H1 (cell line): ENCODE measurements at regions not wholly inside any gene's neighbourhood (a gene's known extent, or its start where the extent isn't known, plus 50 kb on each side); places are given as distances from the start of the nearest gene placed in this dataset.

Experiments used
- BRCA1 ChIP-seq: IDR thresholded peaks from 2 replicates; pipeline ENCODE4 v1.6.1; 2012; ENCODE audit warnings: low read depth, low read length, improper control_type of control experiment
- CEBPB ChIP-seq: IDR thresholded peaks from 2 replicates; pipeline ENCODE4 v1.6.1; 2012; ENCODE audit warnings: low read depth, low read length
- EP300 ChIP-seq, 2 experiments: IDR thresholded peaks; 1 replicate in 1 of 2; 2 replicates in 1 of 2; pipeline ENCODE4 v1.6.1; 2011 to 2012; ENCODE audit warnings: low read depth in 2 of 2, low read length in 2 of 2, mild to moderate bottlenecking in 2 of 2, borderline replicate concordance in 1 of 2, inconsistent platforms in 1 of 2, moderate library complexity in 1 of 2
- JUN ChIP-seq: IDR thresholded peaks from 2 replicates; pipeline ENCODE4 v1.6.1; 2011; ENCODE audit warnings: low read depth, mild to moderate bottlenecking, improper control_type of control experiment, low read length
- JUND ChIP-seq: IDR thresholded peaks from 2 replicates; pipeline ENCODE4 v1.6.1; 2011; ENCODE audit warnings: mild to moderate bottlenecking, improper control_type of control experiment, low read length
- NRF1 ChIP-seq: IDR thresholded peaks from 2 replicates; pipeline ENCODE4 v1.6.1; 2011; ENCODE audit warnings: mild to moderate bottlenecking, low read depth, low read length, improper control_type of control experiment
- RXRA ChIP-seq: IDR thresholded peaks from 2 replicates; pipeline ENCODE4 v1.6.1; 2011; ENCODE audit warnings: low read depth, mild to moderate bottlenecking, low read length, moderate library complexity; ENCODE audit not compliant: insufficient read depth
- TF ChIP-seq, protein P1 (sequence below): fragments of 300-600 bp; sonication (generic); IDR thresholded peaks from 2 replicates; pipeline ENCODE4 v1.7.1; 2012; ENCODE audit warnings: low read length, moderate library complexity, mild to moderate bottlenecking, inconsistent platforms; ENCODE audit not compliant: insufficient replicate concordance

DNA sequence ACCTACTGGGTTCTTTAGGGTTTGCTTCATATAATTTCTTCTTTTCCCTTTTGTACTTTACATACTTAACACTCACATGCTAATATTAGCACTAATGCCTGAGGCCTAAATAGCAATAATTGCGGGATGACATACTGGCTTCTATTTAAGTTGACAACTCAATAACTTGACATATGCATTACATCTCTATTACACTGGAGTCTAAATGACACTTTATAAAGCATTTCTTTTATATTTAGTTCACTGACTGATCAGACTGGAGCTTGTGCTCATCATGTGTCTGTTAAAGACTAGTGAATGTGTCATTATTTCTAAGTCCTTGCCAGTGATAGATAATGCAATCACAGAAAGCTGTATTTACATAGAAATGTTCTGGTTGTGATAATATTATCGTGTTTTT, 472.1 kb upstream of the SEMA3A start (continued):
- TF ChIP-seq, protein P1, sequence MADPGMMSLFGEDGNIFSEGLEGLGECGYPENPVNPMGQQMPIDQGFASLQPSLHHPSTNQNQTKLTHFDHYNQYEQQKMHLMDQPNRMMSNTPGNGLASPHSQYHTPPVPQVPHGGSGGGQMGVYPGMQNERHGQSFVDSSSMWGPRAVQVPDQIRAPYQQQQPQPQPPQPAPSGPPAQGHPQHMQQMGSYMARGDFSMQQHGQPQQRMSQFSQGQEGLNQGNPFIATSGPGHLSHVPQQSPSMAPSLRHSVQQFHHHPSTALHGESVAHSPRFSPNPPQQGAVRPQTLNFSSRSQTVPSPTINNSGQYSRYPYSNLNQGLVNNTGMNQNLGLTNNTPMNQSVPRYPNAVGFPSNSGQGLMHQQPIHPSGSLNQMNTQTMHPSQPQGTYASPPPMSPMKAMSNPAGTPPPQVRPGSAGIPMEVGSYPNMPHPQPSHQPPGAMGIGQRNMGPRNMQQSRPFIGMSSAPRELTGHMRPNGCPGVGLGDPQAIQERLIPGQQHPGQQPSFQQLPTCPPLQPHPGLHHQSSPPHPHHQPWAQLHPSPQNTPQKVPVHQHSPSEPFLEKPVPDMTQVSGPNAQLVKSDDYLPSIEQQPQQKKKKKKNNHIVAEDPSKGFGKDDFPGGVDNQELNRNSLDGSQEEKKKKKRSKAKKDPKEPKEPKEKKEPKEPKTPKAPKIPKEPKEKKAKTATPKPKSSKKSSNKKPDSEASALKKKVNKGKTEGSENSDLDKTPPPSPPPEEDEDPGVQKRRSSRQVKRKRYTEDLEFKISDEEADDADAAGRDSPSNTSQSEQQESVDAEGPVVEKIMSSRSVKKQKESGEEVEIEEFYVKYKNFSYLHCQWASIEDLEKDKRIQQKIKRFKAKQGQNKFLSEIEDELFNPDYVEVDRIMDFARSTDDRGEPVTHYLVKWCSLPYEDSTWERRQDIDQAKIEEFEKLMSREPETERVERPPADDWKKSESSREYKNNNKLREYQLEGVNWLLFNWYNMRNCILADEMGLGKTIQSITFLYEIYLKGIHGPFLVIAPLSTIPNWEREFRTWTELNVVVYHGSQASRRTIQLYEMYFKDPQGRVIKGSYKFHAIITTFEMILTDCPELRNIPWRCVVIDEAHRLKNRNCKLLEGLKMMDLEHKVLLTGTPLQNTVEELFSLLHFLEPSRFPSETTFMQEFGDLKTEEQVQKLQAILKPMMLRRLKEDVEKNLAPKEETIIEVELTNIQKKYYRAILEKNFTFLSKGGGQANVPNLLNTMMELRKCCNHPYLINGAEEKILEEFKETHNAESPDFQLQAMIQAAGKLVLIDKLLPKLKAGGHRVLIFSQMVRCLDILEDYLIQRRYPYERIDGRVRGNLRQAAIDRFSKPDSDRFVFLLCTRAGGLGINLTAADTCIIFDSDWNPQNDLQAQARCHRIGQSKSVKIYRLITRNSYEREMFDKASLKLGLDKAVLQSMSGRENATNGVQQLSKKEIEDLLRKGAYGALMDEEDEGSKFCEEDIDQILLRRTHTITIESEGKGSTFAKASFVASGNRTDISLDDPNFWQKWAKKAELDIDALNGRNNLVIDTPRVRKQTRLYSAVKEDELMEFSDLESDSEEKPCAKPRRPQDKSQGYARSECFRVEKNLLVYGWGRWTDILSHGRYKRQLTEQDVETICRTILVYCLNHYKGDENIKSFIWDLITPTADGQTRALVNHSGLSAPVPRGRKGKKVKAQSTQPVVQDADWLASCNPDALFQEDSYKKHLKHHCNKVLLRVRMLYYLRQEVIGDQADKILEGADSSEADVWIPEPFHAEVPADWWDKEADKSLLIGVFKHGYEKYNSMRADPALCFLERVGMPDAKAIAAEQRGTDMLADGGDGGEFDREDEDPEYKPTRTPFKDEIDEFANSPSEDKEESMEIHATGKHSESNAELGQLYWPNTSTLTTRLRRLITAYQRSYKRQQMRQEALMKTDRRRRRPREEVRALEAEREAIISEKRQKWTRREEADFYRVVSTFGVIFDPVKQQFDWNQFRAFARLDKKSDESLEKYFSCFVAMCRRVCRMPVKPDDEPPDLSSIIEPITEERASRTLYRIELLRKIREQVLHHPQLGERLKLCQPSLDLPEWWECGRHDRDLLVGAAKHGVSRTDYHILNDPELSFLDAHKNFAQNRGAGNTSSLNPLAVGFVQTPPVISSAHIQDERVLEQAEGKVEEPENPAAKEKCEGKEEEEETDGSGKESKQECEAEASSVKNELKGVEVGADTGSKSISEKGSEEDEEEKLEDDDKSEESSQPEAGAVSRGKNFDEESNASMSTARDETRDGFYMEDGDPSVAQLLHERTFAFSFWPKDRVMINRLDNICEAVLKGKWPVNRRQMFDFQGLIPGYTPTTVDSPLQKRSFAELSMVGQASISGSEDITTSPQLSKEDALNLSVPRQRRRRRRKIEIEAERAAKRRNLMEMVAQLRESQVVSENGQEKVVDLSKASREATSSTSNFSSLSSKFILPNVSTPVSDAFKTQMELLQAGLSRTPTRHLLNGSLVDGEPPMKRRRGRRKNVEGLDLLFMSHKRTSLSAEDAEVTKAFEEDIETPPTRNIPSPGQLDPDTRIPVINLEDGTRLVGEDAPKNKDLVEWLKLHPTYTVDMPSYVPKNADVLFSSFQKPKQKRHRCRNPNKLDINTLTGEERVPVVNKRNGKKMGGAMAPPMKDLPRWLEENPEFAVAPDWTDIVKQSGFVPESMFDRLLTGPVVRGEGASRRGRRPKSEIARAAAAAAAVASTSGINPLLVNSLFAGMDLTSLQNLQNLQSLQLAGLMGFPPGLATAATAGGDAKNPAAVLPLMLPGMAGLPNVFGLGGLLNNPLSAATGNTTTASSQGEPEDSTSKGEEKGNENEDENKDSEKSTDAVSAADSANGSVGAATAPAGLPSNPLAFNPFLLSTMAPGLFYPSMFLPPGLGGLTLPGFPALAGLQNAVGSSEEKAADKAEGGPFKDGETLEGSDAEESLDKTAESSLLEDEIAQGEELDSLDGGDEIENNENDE = no peak
- no peak for TF ChIP-seq CEBPB
- TF ChIP-seq NRF1 = no peak
- TF ChIP-seq EP300 (IDR thresholded peaks at IDR 0.05; ENCODE audit: borderline replicate concordance in 1 of 2, low read depth in 2 of 2, low read length in 2 of 2) = no peak
- TF ChIP-seq JUND = no peak
- no peak for TF ChIP-seq RXRA
- TF ChIP-seq JUN = no peak
- no peak for TF ChIP-seq BRCA1
